Nephron (organoid): ENCODE measurements at regions not wholly inside any gene's neighbourhood (a gene's known extent, or its start where the extent isn't known, plus 50 kb on each side); places are given as distances from the start of the nearest gene placed in this dataset.
A peak's percentile ranks its signal among the peaks of the same experiment; 100 is the strongest.

ENCODE experiments used
- H3K27ac Mint-ChIP-seq, 3 experiments: 2 replicates each; pipeline ENCODE4 v1.8.0; 2020; ENCODE audit warnings: mixed read lengths in 3 of 3, mild to moderate bottlenecking in 2 of 3, moderate library complexity in 1 of 3
- H3K27me3 Mint-ChIP-seq: 2 replicates; pipeline ENCODE4 v1.8.0; 2021; ENCODE audit warnings: low read depth, mild to moderate bottlenecking, moderate library complexity, mixed read lengths
- H3K36me3 Mint-ChIP-seq: 2 replicates; pipeline ENCODE4 v1.8.0; 2020; ENCODE audit warnings: low read depth, mixed read lengths
- H3K4me1 Mint-ChIP-seq: 2 replicates; pipeline ENCODE4 v1.8.0; 2020; ENCODE audit warnings: mixed read lengths
- H3K4me3 Mint-ChIP-seq, 3 experiments: 2 replicates each; pipeline ENCODE4 v1.8.0; 2020; ENCODE audit warnings: mild to moderate bottlenecking in 3 of 3, mixed read lengths in 3 of 3, moderate library complexity in 2 of 3
- H3K9me3 Mint-ChIP-seq: 2 replicates; pipeline ENCODE4 v1.8.0; 2020; ENCODE audit warnings: mixed read lengths
- TF ChIP-seq, protein P1 (sequence below), 3 experiments: fragments of 200-600 bp; sonication (generic); IDR thresholded peaks; one replicate each; pipeline ENCODE4 v1.5.0; 2021; ENCODE audit warnings: antibody characterized with exemption in 3 of 3; ENCODE audit not compliant: unreplicated experiment in 3 of 3

DNA sequence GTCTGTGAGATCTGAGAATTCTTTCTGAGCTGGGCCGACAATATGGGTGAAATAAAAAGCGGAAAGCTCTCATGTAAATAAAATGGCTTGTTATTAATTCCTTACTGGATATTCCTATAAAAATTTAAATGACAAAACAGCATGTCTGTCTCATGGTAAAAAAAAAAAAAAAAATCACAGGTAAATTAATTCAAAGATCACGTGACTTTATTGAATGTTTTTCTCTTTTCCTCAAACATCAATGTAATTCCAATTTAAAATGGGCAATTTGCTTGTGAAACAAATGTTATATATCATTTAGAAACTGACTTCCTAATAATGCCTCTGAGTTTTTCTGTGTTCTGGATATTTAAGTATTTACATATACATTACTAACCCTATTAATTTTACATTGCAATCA, 280.3 kb downstream of the NR2F2 start:
- TF ChIP-seq, protein P1, sequence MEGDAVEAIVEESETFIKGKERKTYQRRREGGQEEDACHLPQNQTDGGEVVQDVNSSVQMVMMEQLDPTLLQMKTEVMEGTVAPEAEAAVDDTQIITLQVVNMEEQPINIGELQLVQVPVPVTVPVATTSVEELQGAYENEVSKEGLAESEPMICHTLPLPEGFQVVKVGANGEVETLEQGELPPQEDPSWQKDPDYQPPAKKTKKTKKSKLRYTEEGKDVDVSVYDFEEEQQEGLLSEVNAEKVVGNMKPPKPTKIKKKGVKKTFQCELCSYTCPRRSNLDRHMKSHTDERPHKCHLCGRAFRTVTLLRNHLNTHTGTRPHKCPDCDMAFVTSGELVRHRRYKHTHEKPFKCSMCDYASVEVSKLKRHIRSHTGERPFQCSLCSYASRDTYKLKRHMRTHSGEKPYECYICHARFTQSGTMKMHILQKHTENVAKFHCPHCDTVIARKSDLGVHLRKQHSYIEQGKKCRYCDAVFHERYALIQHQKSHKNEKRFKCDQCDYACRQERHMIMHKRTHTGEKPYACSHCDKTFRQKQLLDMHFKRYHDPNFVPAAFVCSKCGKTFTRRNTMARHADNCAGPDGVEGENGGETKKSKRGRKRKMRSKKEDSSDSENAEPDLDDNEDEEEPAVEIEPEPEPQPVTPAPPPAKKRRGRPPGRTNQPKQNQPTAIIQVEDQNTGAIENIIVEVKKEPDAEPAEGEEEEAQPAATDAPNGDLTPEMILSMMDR (IDR thresholded peaks at IDR 0.05; ENCODE audit: unreplicated experiment in 3 of 3) = no peak
- Mint-ChIP-seq H3K27me3 (peaks cover 3% of the 10 kb centered on the region), H3K4me1 (no peaks in the 10 kb centered on the region), H3K27ac (no peak overlapping the region), H3K4me3 (no peak overlapping the region), H3K9me3 (peaks cover 14% of the 10 kb centered on the region), H3K36me3 (peaks cover 5% of the 10 kb centered on the region)

DNA sequence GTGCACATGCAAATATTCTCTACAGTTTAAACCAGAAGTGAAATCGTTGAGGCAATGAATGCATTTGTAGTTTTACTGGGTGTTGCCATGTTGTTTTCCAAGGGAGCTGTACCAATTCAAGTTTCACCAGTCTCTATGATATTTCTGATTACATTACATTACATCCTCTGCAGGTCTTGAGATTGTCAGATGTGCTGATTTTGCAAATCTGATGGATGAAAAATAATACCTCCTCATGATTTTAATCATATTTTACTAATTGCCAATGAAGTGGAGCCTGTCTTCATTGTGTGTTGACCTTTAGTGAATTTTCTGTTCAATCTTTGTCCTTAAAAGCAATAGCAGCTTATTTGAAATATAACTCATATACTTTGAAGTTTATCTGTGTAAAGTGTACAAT, 282.4 kb downstream of the NR2F2 start:
- no peak overlapping the region for H3K27ac Mint-ChIP-seq
- no peaks in the 10 kb centered on the region for H3K4me1 Mint-ChIP-seq
- TF ChIP-seq, protein P1 (IDR thresholded peaks at IDR 0.05; ENCODE audit: unreplicated experiment in 3 of 3) = no peak
- no peak overlapping the region for H3K4me3 Mint-ChIP-seq
- H3K27me3 Mint-ChIP-seq = peaks cover 1% of the 10 kb centered on the region
- H3K36me3 Mint-ChIP-seq = peaks cover 5% of the 10 kb centered on the region
- H3K9me3 Mint-ChIP-seq = peaks cover 17% of the 10 kb centered on the region

DNA sequence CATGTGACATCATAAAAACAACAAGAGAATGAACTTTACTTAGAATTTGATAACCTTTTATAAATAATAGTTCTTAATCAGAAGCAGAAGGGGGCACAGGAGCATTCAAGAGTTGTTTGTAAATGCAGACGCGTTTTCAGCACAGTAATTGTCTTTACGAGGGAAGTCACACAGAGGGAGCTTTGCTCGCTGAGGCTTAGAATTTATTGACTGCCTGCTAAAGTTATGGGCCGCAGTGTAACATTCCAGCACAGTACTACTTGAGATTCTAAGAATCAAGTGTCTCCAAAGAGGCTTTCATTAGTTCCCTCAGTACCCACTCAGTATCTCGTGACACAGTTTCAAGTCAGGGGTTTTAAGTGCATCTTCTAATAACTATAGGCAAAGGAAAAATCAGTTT, 288.7 kb downstream of the NR2F2 start:
- H3K36me3 Mint-ChIP-seq = no peaks in the 10 kb centered on the region
- TF ChIP-seq, protein P1 (IDR thresholded peaks at IDR 0.05; ENCODE audit: unreplicated experiment in 3 of 3) = no peak
- H3K27ac Mint-ChIP-seq = no peak overlapping the region
- H3K4me3 Mint-ChIP-seq = no peak overlapping the region
- peaks cover 5% of the 10 kb centered on the region for H3K9me3 Mint-ChIP-seq
- no peaks in the 10 kb centered on the region for H3K4me1 Mint-ChIP-seq
- no peaks in the 10 kb centered on the region for H3K27me3 Mint-ChIP-seq

DNA sequence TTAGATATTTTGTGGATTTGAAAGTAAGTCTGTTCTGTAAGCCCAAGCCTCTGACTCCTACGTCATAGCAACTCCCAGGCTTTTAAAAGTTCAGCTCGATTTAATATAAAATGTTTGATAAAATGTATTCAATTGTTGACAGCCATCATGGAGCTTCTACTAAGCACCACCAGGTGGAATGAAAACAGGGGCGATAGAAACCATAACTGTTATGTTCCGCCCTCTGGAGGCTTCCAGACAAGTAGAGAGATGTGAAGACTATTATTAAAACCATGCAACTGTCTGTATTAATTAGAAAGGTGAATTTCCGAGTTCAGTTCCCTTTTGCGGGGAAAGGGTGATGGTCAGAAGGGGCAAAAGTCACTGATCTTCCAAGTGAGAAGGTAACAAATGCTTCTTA, 292.2 kb downstream of the NR2F2 start:
- Mint-ChIP-seq H3K9me3 (no peaks in the 10 kb centered on the region), H3K36me3 (no peaks in the 10 kb centered on the region), H3K27me3 (peaks cover 4% of the 10 kb centered on the region), H3K4me1 (peaks cover 8% of the 10 kb centered on the region), H3K27ac (no peak overlapping the region), H3K4me3 (no peak overlapping the region)
- TF ChIP-seq, protein P1 (IDR thresholded peaks at IDR 0.05; ENCODE audit: unreplicated experiment in 3 of 3) = no peak

DNA sequence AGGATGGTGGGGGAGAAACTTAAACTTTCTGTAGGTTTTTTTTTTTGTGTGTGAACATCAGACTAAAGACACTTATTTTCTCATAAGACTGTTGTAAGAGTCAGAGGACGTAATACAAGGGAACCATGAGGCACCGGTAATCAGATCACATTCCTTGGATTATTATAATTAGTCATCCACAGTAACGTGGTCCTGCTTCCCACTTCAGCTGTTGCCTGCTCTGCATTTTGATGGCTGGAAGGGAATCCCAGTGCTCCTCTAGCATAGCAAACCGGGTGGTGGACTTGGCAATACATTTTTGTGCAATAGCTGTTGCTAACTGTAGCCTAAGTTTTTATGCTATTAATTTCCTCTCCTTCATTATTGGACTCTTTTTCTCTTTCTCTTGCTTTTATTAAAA, 294.8 kb downstream of the NR2F2 start:
- Mint-ChIP-seq H3K27me3 (peaks cover 4% of the 10 kb centered on the region), H3K27ac (peak overlapping the region in 1 of 3 experiments; percentile 12), H3K4me3 (no peak overlapping the region), H3K4me1 (peaks cover 13% of the 10 kb centered on the region), H3K9me3 (no peaks in the 10 kb centered on the region), H3K36me3 (no peaks in the 10 kb centered on the region)
- TF ChIP-seq, protein P1 (IDR thresholded peaks at IDR 0.05; ENCODE audit: unreplicated experiment in 3 of 3) = no peak

DNA sequence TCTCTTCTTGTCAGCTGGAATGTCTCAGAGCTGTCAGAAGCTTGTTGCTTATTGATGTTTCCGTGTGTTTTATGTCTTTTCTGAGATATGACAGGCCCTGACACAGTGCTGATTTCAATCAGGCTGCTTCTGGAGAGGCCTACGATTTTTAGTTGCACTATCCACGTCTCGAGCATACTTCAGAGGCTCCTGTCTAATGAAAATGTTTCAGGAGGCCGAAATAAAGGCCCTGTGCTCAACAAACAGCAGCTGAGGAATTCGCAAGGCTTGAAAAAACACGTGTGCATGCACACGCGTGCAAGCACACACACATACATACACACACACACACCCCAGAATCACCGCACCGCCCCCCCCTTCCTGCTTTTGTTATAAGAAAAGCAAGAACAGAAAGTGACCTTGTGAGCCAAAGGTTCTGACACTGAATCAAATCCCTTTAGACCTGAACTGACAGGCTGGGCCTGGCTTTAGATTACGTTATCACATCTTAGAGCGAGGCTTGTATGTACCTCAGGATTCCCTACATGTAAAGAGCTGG, 296.6 kb downstream of the NR2F2 start:
- Mint-ChIP-seq H3K9me3 (no peaks in the 10 kb centered on the region), H3K36me3 (no peaks in the 10 kb centered on the region), H3K27me3 (peaks cover 4% of the 10 kb centered on the region), H3K4me1 (peaks cover 13% of the 10 kb centered on the region), H3K27ac (peak overlapping the region; percentile 59 to 88 (median 70)), H3K4me3 (no peak overlapping the region)
- TF ChIP-seq, protein P1 (IDR thresholded peaks at IDR 0.05; ENCODE audit: unreplicated experiment in 3 of 3) = no peak
